Smooth muscle cell (in vitro differentiated cells): ENCODE measurements at regions not wholly inside any gene's neighbourhood (a gene's known extent, or its start where the extent isn't known, plus 50 kb on each side); places are given as distances from the start of the nearest gene placed in this dataset.
"Not testable (repeated sequence)": the region's sequence is repeated elsewhere in the genome, so short reads cannot be mapped to it uniquely, and the experiment has no call there.

Source experiments
- DNase-seq: peaks from one replicate; lab custom pipeline; 2025; ENCODE audit not compliant: unreplicated experiment; lab: John Stamatoyannopoulos, UW
- H2AFZ ChIP-seq: fragments of 200-600 bp; sonication (generic); 2 replicates; pipeline ENCODE4 v1.6.0; 2016; ENCODE audit warnings: antibody characterized with exemption, low read depth, mild to moderate bottlenecking
- H3F3A ChIP-seq: fragments of 200-600 bp; sonication (generic); 2 replicates; pipeline ENCODE4 v1.6.0; 2017; ENCODE audit warnings: antibody characterized with exemption, low read depth
- H3K27ac ChIP-seq: fragments of 200-600 bp; sonication (generic); 2 replicates; pipeline ENCODE4 v1.5.1; 2016; ENCODE audit warnings: low read depth, mild to moderate bottlenecking
- H3K27me3 ChIP-seq: fragments of 200-600 bp; sonication (generic); 2 replicates; pipeline ENCODE4 v1.6.1; 2016; ENCODE audit warnings: low read depth, mild to moderate bottlenecking
- H3K36me3 ChIP-seq: fragments of 200-600 bp; sonication (generic); 2 replicates; pipeline ENCODE4 v1.5.1; 2016; ENCODE audit warnings: low read depth
- H3K4me1 ChIP-seq: fragments of 200-600 bp; sonication (generic); 2 replicates; pipeline ENCODE4 v1.5.1; 2016; ENCODE audit warnings: low read depth
- H3K4me2 ChIP-seq: fragments of 200-600 bp; sonication (generic); 2 replicates; pipeline ENCODE4 v1.6.0; 2016; ENCODE audit warnings: mild to moderate bottlenecking
- H3K4me3 ChIP-seq: fragments of 200-600 bp; sonication (generic); 2 replicates; pipeline ENCODE4 v1.5.1; 2016; ENCODE audit warnings: mild to moderate bottlenecking
- H3K79me2 ChIP-seq: fragments of 200-600 bp; sonication (generic); 2 replicates; pipeline ENCODE4 v1.6.0; 2016; ENCODE audit warnings: low read depth, mild to moderate bottlenecking
- H3K9ac ChIP-seq: fragments of 200-600 bp; sonication (generic); 2 replicates; pipeline ENCODE4 v1.6.0; 2016; ENCODE audit warnings: low read depth
- H3K9me3 ChIP-seq: fragments of 200-600 bp; sonication (generic); replicated peaks from 2 replicates; pipeline ENCODE4 v1.5.1; 2016; ENCODE audit warnings: low read depth
- H4K20me1 ChIP-seq: fragments of 200-600 bp; sonication (generic); 2 replicates; pipeline ENCODE4 v1.6.0; 2016; ENCODE audit warnings: low read depth
- WGBS: methylation state at CpG from one replicate; pipeline ENCODE4 v1.1.7; 2016; ENCODE audit warnings: low lambda C conversion rate; 5-methylcytosine and 5-hydroxymethylcytosine counted together
- TF ChIP-seq, protein P1 (sequence below): fragments of 200-600 bp; sonication (generic); IDR thresholded peaks from 2 replicates; pipeline ENCODE4 v1.5.1; 2017; ENCODE audit warnings: borderline replicate concordance, mild to moderate bottlenecking, antibody characterized with exemption; ENCODE audit not compliant: insufficient read depth, poor library complexity, severe bottlenecking

DNA sequence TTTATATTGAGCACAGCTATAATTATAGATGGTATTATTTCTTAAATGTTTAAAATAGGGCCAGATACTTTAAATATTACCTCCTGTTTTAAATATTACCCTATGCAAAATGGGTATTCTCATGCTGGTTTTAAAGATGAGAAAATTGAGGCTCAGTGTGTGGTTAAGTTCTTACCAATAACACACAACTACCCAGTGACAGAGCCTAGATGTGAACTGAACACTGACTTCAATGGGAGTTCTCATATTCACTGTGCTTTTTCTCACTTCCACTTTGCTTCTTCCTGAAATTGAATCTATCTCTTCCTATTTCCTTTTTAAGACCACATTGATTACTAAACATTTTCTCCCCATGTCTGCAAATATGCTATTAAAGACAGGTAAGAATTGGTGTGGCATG, 135.8 kb upstream of the TUSC1 start:
- Histone ChIP-seq H3K4me2 (no peak overlapping the region), H3F3A (no peaks in the 10 kb centered on the region), H3K27ac (no peak overlapping the region), H3K4me3 (no peak overlapping the region), H3K9ac (no peak overlapping the region), H3K27me3 (no peaks in the 10 kb centered on the region), H2AFZ (no peak overlapping the region), H3K4me1 (no peaks in the 10 kb centered on the region), H3K79me2 (no peaks in the 10 kb centered on the region), H3K36me3 (no peaks in the 10 kb centered on the region), H3K9me3 (no peaks in the 10 kb centered on the region), H4K20me1 (no peaks in the 10 kb centered on the region)
- DNase-seq, result no peak
- TF ChIP-seq, protein P1, sequence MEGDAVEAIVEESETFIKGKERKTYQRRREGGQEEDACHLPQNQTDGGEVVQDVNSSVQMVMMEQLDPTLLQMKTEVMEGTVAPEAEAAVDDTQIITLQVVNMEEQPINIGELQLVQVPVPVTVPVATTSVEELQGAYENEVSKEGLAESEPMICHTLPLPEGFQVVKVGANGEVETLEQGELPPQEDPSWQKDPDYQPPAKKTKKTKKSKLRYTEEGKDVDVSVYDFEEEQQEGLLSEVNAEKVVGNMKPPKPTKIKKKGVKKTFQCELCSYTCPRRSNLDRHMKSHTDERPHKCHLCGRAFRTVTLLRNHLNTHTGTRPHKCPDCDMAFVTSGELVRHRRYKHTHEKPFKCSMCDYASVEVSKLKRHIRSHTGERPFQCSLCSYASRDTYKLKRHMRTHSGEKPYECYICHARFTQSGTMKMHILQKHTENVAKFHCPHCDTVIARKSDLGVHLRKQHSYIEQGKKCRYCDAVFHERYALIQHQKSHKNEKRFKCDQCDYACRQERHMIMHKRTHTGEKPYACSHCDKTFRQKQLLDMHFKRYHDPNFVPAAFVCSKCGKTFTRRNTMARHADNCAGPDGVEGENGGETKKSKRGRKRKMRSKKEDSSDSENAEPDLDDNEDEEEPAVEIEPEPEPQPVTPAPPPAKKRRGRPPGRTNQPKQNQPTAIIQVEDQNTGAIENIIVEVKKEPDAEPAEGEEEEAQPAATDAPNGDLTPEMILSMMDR, result no peak

DNA sequence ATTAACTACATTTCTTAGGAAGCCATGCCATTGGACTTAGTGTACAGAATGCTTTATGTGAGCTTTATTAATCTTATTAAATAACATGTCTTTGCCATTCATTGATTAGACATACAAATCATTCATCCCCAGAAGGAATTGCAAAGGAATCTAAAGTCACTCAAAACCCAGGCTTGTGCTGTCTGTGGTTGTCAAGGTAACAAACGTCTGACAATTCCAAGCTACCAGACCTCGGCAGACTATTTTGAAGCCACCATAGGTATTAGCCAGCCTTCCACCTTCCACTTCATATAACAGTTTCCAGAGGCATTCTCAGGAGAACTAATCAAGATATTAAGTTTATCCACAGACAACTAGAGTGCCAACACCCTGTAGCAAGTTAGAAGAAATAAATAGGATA, 135.2 kb upstream of the TUSC1 start:
- Histone ChIP-seq H3K36me3 (no peaks in the 10 kb centered on the region), H3K4me2 (no peak overlapping the region), H3K4me1 (no peaks in the 10 kb centered on the region), H3K27me3 (no peaks in the 10 kb centered on the region), H3K79me2 (no peaks in the 10 kb centered on the region), H2AFZ (no peak overlapping the region), H3K4me3 (no peak overlapping the region), H4K20me1 (no peaks in the 10 kb centered on the region), H3K9me3 (no peaks in the 10 kb centered on the region), H3K9ac (no peak overlapping the region), H3K27ac (no peak overlapping the region), H3F3A (no peaks in the 10 kb centered on the region)
- TF ChIP-seq, protein P1, result no peak
- no peak for DNase-seq
- 66% methylated on average over 2 of the region's 2 CpGs for WGBS

DNA sequence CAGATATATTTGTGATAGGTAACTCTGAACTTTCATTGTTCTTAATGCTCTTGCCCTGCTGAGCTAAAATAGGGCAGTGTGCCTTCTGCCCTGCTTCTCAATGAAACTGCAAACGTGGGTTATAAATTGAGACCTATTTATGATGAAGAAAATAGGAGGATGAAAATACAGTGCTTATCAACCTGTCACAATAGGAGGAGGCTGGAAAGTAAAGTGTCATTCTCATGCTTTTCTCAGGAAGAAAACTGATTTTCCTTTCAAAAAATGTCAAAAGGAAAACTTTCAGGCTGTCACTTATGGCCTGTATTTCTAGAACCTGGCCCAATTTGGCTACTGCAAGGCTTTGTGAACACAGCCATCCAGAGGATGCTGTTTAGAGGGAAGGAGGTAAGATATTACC, 130.3 kb upstream of the TUSC1 start:
- TF ChIP-seq, protein P1, result no peak
- Histone ChIP-seq H3K79me2 (no peaks in the 10 kb centered on the region), H3K27me3 (no peaks in the 10 kb centered on the region), H3K9me3 (no peaks in the 10 kb centered on the region), H3K4me1 (no peaks in the 10 kb centered on the region), H3F3A (no peaks in the 10 kb centered on the region), H3K36me3 (no peaks in the 10 kb centered on the region), H3K4me2 (no peak overlapping the region), H2AFZ (no peak overlapping the region), H3K4me3 (no peak overlapping the region), H4K20me1 (no peaks in the 10 kb centered on the region), H3K9ac (no peak overlapping the region), H3K27ac (no peak overlapping the region)
- no peak for DNase-seq
- WGBS, result 84% methylated on average over 1 of the region's 1 CpG

DNA sequence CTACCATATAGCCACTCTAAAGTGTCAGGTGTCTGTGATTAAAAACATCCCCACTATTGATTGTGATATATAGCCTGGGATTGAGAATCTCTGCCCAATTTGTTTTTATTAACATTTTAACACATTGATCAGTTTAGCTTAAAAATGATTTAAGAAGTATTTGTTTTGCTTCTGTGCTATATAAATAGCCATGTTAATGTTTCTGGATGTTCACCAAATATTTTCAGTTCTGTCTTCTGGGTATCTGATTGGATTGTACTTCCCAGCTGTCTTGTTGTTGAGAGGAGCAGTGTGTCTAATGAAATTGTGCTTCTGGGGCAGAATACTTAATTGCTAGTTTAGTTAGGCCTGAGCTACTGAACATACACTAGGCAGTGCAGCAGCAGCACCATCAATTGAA, 126.6 kb upstream of the TUSC1 start:
- H2AFZ ChIP-seq, result no peak overlapping the region
- no peaks in the 10 kb centered on the region for H3F3A ChIP-seq
- no peak for DNase-seq
- H3K27me3 ChIP-seq, result no peaks in the 10 kb centered on the region
- H3K4me3 ChIP-seq, result no peak overlapping the region
- no peak overlapping the region for H3K4me2 ChIP-seq
- no peaks in the 10 kb centered on the region for H3K4me1 ChIP-seq
- no peaks in the 10 kb centered on the region for H3K36me3 ChIP-seq
- H3K9ac ChIP-seq, result no peak overlapping the region
- H4K20me1 ChIP-seq, result no peaks in the 10 kb centered on the region
- no peak overlapping the region for H3K27ac ChIP-seq
- no peaks in the 10 kb centered on the region for H3K9me3 ChIP-seq
- H3K79me2 ChIP-seq, result no peaks in the 10 kb centered on the region
- TF ChIP-seq, protein P1, result no peak

DNA sequence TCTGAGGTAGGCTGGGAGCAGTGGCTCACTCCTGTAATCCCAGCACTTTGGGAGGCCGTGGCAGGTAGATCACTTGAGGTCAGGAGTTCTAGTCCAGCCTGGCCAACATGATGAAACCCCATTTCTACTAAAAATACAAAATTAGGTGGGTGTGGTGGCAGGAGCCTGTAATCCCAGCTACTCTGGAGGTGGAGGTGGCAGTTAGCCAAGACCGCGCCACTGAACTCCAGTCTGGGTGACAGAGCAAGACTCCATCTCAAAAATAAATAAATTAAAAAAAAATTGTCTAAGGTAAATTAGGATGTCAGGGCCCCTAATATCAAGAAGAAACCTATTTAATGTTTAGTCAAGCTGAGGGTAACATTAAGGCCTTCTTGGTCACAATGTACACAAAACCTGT, 123.7 kb upstream of the TUSC1 start:
- H3F3A ChIP-seq, DNase-seq, H4K20me1 ChIP-seq, H3K27me3 ChIP-seq, H3K4me3 ChIP-seq, H3K9me3 ChIP-seq, H3K27ac ChIP-seq, H3K79me2 ChIP-seq, H3K4me1 ChIP-seq, H3K9ac ChIP-seq, H2AFZ ChIP-seq, H3K4me2 ChIP-seq, H3K36me3 ChIP-seq: not testable (repeated sequence)
- 94% methylated on average over 3 of the region's 3 CpGs for WGBS
